Endothelial cell of umbilical vein (primary cell): ENCODE measurements at regions not wholly inside any gene's neighbourhood (a gene's known extent, or its start where the extent isn't known, plus 50 kb on each side); places are given as distances from the start of the nearest gene placed in this dataset.

Source experiments
- BruUV-seq: library from RNA; stranded (reverse); fragments of 400-500 nt; replicated peaks from 2 replicates; lab custom pipeline; 2021; lab: Mats Ljungman, UMichigan
- CTCF ChIA-PET: fragments of 300-600, 350-600 bp; sonication (Branson Sonifier 250); formaldehyde crosslinking; loops from one replicate; lab custom pipeline; 2021; ENCODE audit warnings: antibody characterized with exemption, inconsistent platforms; lab: Charles Lee
- POLR2A ChIA-PET: fragments of 300-600, 350-600 bp; sonication (Branson Sonifier 250); formaldehyde crosslinking; loops from one replicate; lab custom pipeline; 2021; ENCODE audit warnings: antibody characterized with exemption, inconsistent platforms; lab: Charles Lee
- DNase-seq: peaks from one replicate; pipeline ENCODE4 v3.0.0-alpha.2; 2011; ENCODE audit warnings: low read depth, low spot score
- FAIRE-seq: peaks from 2 replicates; lab custom pipeline; 2011; peaks lifted over from hg19 to GRCh38; lab: Jason Lieb, UNC
- H2AFZ ChIP-seq: 2 replicates; pipeline ENCODE4 v1.6.0; 2012; ENCODE audit warnings: low read depth, low read length, control low read depth, inconsistent platforms
- H3K27ac ChIP-seq: 2 replicates; pipeline ENCODE4 v1.5.1; 2011; ENCODE audit warnings: low read depth, mild to moderate bottlenecking, control low read depth, low read length, moderate library complexity; ENCODE audit not compliant: insufficient read depth
- H3K27me3 ChIP-seq, 2 experiments: 2 replicates each; pipeline versions ENCODE4 v1.6.0 to v1.6.1; 2011; ENCODE audit warnings: low read length in 2 of 2, mixed read lengths in 1 of 2; ENCODE audit not compliant: control insufficient read depth in 2 of 2, insufficient read depth in 2 of 2
- H3K36me3 ChIP-seq, 2 experiments: 2 replicates in 1 of 2; 3 replicates in 1 of 2; pipeline ENCODE4 v1.5.1; 2011; ENCODE audit warnings: low read length in 2 of 2, mild to moderate bottlenecking in 1 of 2, moderate library complexity in 1 of 2; ENCODE audit not compliant: control insufficient read depth in 2 of 2, insufficient read depth in 2 of 2; ENCODE audit errors: extremely low read depth in 1 of 2
- H3K4me1 ChIP-seq: 3 replicates; pipeline ENCODE4 v1.5.1; 2011; ENCODE audit warnings: mild to moderate bottlenecking, low read length; ENCODE audit not compliant: control insufficient read depth, insufficient read depth; ENCODE audit errors: extremely low read depth
- H3K4me2 ChIP-seq: 2 replicates; pipeline ENCODE4 v1.6.1; 2011; ENCODE audit warnings: low read length, control low read depth, mixed read lengths; ENCODE audit not compliant: insufficient read depth
- H3K4me3 ChIP-seq, 3 experiments: fragments of 200-600 bp in 1 of 3; sonication (generic), shearing (Covaris generic) in 1 of 3; replicated peaks in 1 of 3; 2 replicates each; pipeline ENCODE4 v1.5.1; 2011 to 2016; ENCODE audit warnings: control low read depth in 3 of 3, low read length in 3 of 3, mild to moderate bottlenecking in 2 of 3, inconsistent platforms in 1 of 3, low read depth in 1 of 3, moderate library complexity in 1 of 3; ENCODE audit not compliant: insufficient read depth in 1 of 3
- H3K79me2 ChIP-seq: 2 replicates; pipeline ENCODE4 v1.6.0; 2012; ENCODE audit warnings: low read length, inconsistent platforms; ENCODE audit not compliant: control insufficient read depth, insufficient read depth
- H3K9ac ChIP-seq: replicated peaks from 2 replicates; pipeline ENCODE3; 2011; ENCODE audit warnings: low read length, control low read depth; ENCODE audit not compliant: insufficient read depth; ENCODE audit errors: extremely low read depth
- H3K9me1 ChIP-seq: replicated peaks from 3 replicates; pipeline ENCODE4 v1.6.0; 2011; ENCODE audit warnings: mild to moderate bottlenecking, low read length; ENCODE audit not compliant: control insufficient read depth, insufficient read depth; ENCODE audit errors: extremely low read depth
- H3K9me3 ChIP-seq: replicated peaks from 2 replicates; pipeline ENCODE4 v1.5.1; 2012; ENCODE audit warnings: low read length, inconsistent platforms; ENCODE audit not compliant: control insufficient read depth, insufficient read depth
- H4K20me1 ChIP-seq: replicated peaks from 2 replicates; pipeline ENCODE3; 2011; ENCODE audit warnings: mild to moderate bottlenecking, low read length; ENCODE audit not compliant: control insufficient read depth, insufficient read depth; ENCODE audit errors: extremely low read depth
- EZH2 ChIP-seq: IDR thresholded peaks from 2 replicates; pipeline ENCODE4 v1.6.1; 2012; ENCODE audit warnings: borderline replicate concordance, low read depth, mild to moderate bottlenecking, moderate library complexity, low read length, inconsistent platforms; ENCODE audit not compliant: severe bottlenecking
- MYC ChIP-seq: IDR thresholded peaks from one replicate; pipeline ENCODE4 v1.6.1; 2011; ENCODE audit warnings: mild to moderate bottlenecking, low read depth, low read length
- POLR2A ChIP-seq: IDR thresholded peaks from 2 replicates; pipeline ENCODE4 v1.6.1; 2012; ENCODE audit warnings: low read depth, mild to moderate bottlenecking, control low read depth, low read length
- dilution Hi-C: fragments of 300-500 bp; cut with MboI; formaldehyde crosslinking; loops from one replicate; pipeline ENCODE4 v1.15.0; 2019; ENCODE audit warnings: low sequenced_read_pairs; ENCODE audit not compliant: extremely low pct_ligation_motif_present
- intact Hi-C: fragments of 100-400 bp; cut with micrococcal nuclease; formaldehyde crosslinking; loops from one replicate; pipeline ENCODE4 v1.10.0; 2022
- TF ChIP-seq, protein P1 (sequence below): IDR thresholded peaks from 2 replicates; pipeline ENCODE4 v1.6.1; 2011; ENCODE audit not compliant: insufficient read depth, insufficient read length

- Histone ChIP-seq H3K4me1 (no peaks in the 10 kb centered on the region), H3K9me1 (no peaks in the 10 kb centered on the region), H3K4me3 (no peak overlapping the region), H3K79me2 (no peaks in the 10 kb centered on the region), H4K20me1 (no peaks in the 10 kb centered on the region), H3K9ac (no peak overlapping the region), H3K27ac (no peak overlapping the region), H3K9me3 (no peaks in the 10 kb centered on the region), H3K4me2 (no peak overlapping the region), H2AFZ (no peak overlapping the region), H3K27me3 (no peaks in the 10 kb centered on the region), H3K36me3 (no peaks in the 10 kb centered on the region)
- dilution Hi-C loops = no loop called here
- intact Hi-C loops = no loop called here
- no peak for DNase-seq
- BruUV-seq = no TSS peak
- FAIRE-seq = no peak
- TF ChIP-seq EZH2 = no peak
- ChIA-PET POLR2A (no interaction called here), CTCF (interaction anchor here (0.6 to 0.7 kb wide), 3 partner anchors 40 to 1179 kb away, joined by 3 to 4 read pairs (median 3); no protein-coding TSS in a partner anchor)
Measured at GRCh38 chr16:64144617-64145016, 977.2 kb downstream of the CDH11 start.

DNA sequence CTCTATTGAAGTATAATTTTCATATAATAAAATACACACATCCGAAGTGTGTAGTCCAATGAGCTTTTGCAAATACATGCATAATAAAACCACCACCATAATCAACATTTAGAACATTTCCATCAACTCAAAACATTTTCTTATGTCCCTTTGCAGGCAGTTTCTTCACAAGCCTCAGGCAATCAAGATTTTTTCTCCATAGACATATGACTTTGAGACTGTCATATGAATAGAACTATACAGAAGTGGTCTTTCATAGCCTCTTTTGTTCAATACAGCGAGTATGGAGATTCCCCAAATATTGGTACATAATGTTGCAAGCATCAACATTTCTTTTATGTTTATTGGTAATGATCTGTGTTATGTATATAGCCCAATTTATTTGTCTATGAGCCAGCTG, 983.2 kb downstream of the CDH11 start:
- BruUV-seq = no TSS peak
- H2AFZ ChIP-seq = no peak overlapping the region
- H3K36me3 ChIP-seq = no peaks in the 10 kb centered on the region
- ChIA-PET CTCF (no interaction called here), POLR2A (no interaction called here)
- H3K4me2 ChIP-seq = no peak overlapping the region
- H3K9me1 ChIP-seq = no peaks in the 10 kb centered on the region
- intact Hi-C loops = no loop called here
- H3K9ac ChIP-seq = no peak overlapping the region
- no peaks in the 10 kb centered on the region for H3K27me3 ChIP-seq
- no peak overlapping the region for H3K4me3 ChIP-seq
- no peaks in the 10 kb centered on the region for H3K9me3 ChIP-seq
- no peak overlapping the region for H3K27ac ChIP-seq
- dilution Hi-C loops = no loop called here
- TF ChIP-seq, protein P1, sequence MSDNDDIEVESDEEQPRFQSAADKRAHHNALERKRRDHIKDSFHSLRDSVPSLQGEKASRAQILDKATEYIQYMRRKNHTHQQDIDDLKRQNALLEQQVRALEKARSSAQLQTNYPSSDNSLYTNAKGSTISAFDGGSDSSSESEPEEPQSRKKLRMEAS = no peak
- TF ChIP-seq MYC (no peak), POLR2A (no peak), EZH2 (no peak)
- H3K79me2 ChIP-seq = no peaks in the 10 kb centered on the region
- no peaks in the 10 kb centered on the region for H3K4me1 ChIP-seq
- no peak for DNase-seq
- H4K20me1 ChIP-seq = no peaks in the 10 kb centered on the region
- FAIRE-seq = no peak
